CMK (cell line): ENCODE measurements at regions not wholly inside any gene's neighbourhood (a gene's known extent, or its start where the extent isn't known, plus 50 kb on each side); places are given as distances from the start of the nearest gene placed in this dataset.

Experiments used
- DNase-seq: peaks from one replicate; pipeline ENCODE4 v3.0.0-alpha.2; 2010; ENCODE audit warnings: low read depth

DNA sequence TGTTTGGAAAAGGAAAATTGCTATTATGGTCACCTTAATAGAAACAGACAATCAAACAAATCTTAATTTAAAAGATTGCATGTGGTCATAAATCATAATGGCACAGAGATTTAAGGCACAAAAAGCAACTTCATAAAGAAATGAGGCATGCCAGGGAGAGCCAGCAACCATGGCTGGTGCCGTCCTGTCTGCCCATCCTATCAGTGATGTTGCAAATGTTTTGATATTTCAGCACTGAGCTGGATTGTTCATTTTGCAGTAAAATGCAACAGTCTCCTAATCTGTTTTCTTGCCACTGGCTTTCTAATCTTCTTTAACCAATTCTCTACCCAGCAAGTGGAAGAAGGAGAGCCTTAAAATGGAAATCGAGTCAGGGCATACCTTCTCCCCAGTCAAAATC is 249.8 kb downstream of the SAMD5 start:
- DNase-seq: no peak

- DNase-seq: no peak
Measured at GRCh38 chr6:147759093-147759492, 250.6 kb downstream of the SAMD5 start.

DNA sequence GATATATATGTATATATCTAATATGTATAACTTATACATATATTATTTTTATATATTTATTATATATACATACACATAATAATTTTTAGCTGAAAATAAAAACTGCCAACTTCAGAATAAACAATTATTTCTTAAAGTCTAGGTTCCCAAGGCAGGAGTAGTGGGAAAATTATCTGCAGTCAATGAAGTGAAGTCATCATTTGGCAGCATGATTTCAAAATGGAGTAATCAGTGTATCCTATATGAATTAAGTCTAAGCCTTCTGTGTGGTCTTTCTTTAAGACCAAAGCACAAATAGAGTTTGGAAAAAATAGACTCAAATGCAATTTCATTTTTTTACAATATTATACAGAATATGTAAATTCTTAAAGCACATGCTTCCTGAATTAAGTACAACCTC is 251.0 kb downstream of the SAMD5 start:
- no peak for DNase-seq

- no peak for DNase-seq
Measured at GRCh38 chr6:147765541-147765940, 257.1 kb downstream of the SAMD5 start.

- no peak for DNase-seq
Measured at GRCh38 chr6:147768969-147769368, 260.5 kb downstream of the SAMD5 start.

DNA sequence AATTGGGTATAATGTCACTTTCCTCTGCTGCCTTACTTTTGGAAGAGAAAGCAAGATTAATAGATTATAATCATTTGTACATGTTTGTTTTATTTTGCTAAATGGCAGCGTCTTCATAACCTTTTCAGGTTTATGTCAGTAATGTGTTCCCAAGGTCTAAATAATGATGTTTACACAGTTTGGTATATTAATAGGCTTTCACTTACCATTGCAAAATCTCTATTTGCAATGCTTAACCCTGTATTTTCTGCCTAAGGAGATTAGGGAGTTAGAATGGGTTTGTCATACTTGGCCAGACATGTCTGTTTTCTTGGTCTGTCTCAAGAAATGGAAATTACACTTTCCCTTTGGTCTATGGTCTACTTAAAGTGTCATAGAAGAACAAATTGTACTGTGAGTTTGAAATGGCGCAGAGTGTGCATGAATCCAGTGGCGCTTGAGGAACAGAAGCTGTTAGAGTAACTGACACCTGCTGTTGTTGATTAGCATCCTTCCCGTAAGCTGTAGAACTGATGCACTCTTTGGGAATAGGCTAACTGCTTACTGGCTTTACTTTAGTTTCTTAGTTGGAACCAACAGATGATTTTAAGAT is 261.1 kb downstream of the SAMD5 start:
- DNase-seq: no peak

- DNase-seq: no peak
Measured at GRCh38 chr6:147770221-147770620, 261.7 kb downstream of the SAMD5 start.

DNA sequence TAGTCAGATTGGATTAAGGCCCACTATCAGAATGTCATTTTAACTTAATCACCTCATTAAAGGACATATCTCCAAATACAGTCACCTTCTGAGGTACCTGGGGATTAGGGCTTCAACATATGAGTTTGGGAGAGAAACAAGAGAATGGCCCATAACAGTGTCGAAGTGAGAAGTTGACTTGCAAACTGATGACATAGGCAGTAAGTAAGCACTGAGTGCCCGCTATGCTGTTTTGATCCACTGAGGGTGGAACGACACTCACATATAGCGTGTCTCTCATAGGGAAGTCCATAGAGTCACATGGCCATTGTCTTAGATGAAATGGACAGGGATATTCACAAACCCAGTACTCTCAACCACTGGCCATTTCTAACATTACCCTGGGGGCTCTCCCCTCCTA is 264.2 kb downstream of the SAMD5 start:
- DNase-seq: no peak

DNA sequence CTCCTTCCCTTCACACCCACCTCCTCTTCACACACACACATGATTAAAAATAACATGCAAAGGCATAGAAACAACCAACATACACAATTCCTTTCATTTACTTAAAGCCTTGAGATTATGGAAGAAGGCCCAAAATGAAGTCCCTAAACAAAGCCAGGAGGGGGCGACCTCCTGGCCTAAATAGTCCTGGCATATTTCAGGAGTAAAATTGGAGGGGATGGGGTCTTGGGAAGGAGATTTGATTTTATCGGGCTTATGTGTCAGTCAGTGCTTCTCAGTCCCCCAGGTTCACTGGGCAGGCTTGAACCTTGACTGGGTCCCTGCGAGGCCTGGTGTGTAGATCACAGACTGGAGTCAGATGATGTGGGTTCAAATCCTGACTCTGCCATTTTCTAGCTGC is 266.4 kb downstream of the SAMD5 start:
- no peak for DNase-seq

DNA sequence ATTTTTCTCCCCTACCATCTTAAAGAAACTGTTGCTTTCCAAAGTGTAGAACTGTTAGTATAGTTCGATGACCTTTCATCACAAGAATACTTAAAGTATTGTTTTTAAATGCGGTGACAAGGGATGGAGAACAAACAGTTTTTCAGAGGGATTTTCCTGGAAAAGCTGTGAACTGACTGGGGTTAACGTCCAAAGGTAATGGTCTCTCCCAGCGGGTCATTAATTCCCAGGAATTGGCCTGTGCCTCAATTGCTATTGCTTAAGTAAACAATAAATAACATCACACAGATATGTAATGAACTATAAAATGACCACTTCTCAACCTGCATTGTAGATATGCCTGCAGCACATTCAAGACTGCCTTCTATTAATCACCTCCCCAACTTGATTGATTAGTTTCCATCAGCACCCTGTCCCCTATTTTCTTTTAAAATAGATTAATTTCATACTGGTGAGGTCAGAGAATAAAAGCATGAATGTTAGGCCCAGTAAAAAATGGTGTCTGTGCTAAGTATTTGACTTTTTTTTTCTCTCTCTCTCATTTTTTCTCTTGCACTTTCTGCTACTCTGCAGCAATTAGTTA is 268.2 kb downstream of the SAMD5 start:
- no peak for DNase-seq

- DNase-seq: no peak
Measured at GRCh38 chr6:147779624-147780023, 271.1 kb downstream of the SAMD5 start.

DNA sequence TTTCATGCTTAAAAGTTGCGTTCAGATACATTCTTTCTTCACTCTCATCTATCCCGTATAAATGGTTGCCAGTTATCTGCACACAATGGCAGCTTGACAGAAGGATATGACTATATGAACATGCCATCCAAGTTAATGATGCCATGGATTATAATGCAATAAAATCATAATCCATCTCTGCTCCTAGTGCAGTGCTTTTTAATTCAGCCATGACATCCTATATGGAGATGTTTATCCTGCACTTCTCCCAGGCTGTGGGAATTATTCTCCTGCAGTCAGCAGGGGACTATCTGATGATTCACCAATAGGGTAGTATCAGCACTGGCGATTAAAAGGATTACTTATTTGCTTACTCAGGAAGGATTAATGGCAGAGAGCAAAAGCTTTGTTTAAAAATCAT is 273.8 kb downstream of the SAMD5 start:
- DNase-seq: no peak

- DNase-seq: no peak
Measured at GRCh38 chr6:147784371-147784770, 275.9 kb downstream of the SAMD5 start.

- DNase-seq: no peak
Measured at GRCh38 chr6:147787417-147787816, 278.9 kb downstream of the SAMD5 start.

DNA sequence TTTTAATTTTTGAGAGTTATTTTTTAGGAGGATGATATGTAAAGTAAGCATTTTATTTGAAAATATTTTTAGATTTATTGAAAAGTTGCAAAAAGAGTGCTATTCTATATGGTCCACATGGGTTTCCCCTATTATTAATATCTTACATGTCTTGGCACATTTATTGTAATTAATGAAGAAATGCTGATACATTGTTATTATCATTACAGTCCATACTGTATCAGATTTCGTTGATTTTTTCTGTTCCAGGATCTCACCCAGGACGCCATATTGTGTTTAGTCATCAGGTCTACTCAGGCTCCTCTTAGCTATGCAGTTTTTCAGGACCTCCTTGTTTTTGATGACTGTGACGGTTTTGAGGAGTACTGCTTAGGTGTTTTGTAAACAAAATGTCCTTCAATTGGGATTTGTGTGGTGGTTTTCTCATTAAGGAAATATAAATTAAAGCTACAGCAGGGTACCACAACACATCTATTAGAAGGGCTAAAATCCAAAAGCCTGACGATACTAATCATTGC is 281.0 kb downstream of the SAMD5 start:
- no peak for DNase-seq

DNA sequence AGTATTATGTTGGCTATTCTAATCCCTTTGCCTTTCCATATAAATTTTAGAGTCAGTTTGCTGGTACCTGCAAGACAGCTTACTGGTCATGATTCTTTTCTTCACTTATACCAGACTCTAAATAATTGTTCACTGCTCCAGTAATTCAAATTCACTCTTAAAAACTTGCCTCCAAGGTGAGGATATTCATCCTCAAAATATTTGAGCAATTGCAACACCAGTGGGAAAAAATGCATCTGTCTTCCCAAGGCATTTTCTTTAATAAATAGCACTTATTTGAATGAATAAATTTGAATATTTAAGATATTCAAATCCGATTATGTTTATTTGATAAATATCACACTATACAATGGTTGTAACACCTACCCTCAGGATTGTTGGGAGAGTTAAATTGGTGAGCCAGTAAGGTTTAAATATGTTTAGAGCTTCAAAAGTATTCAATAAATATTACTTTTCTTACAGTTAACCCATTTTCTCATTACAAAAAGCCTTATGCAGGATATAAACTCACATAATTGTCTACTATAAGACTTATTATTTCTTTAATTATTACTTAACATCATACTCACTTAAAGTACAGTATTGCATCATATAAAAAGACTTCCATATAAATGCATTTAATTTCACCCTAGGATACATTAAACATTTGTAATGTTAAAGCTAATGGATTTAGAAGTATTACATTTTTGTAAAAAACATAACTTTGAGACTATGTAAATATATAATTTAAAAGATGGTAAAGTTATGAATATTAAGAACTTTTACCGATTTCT is 285.6 kb downstream of the SAMD5 start:
- no peak for DNase-seq

- DNase-seq: no peak
Measured at GRCh38 chr6:147802459-147802858, 294.0 kb downstream of the SAMD5 start.

DNA sequence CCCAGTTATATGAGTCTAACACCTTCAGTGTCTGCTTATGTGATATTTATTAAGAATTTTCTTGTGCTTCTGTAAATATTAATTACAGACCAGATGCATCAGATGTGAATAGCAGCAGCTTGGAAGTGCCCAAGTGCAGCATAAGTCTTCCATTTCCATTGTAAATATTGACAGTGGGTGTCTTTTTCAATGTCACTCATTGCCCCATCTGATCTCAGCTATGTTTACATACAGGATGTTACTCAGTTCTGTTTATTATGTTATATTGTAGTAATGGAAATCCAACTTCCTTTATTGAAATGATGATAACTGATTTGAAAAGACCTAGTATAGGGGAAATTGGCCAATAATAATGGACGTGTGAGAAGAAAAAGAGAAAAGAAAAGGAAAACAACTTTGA is 296.7 kb downstream of the SAMD5 start:
- DNase-seq: no peak

DNA sequence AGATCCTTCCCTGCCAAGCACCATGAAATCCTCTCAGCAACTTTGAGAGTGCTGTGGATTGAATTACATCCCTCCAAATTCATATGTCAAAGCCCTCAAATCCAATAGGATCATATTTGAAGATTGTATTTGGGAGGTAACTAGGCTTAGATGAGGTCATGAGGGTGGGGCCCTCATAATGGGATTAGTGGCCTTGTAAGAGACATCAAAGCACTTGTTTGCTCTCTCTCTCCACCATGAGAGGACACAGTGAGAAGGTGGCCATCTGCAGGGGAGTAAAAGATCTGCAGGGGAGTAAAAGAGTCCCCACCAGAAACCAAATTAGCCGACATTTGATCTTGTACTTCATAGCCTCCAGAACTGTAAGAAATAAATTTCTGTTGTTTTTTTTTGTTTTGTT is 298.2 kb downstream of the SAMD5 start:
- no peak for DNase-seq

- no peak for DNase-seq
Measured at GRCh38 chr6:147808640-147809039, 300.1 kb downstream of the SAMD5 start.

DNA sequence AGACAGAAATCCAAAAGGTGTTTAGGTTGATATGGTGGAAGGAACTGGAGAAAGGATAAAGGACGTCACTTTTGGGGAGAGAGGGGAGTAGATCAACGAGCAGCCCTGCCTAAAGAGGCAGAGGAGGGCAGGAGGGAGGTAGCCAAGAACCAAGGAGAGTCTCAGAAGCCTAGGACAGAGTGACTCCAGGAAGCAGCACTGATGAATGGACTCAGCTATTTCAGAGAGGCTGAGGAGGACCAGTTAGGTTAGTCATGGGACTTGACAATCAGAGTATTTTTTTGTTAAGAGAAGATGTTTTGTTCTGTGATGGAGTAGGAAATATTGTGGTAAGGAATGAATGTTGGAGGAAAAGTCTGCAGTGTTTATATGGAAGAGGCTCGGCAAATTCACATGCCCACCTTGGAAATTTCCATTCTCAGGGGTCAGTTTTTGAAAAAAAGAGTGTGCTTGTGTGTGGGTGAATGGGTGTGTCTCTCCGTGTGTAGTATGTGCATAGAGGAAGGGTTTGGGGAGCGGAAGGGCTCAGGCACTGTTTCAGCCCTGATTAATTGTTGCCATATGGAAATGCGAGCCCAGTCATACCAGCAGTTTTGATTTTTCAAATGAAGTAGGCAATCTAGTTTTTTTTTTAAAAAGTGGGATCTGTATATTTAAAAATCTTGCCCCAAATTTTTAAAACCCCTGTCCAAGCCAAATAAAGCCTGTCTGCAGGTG is 303.6 kb downstream of the SAMD5 start:
- DNase-seq: no peak

DNA sequence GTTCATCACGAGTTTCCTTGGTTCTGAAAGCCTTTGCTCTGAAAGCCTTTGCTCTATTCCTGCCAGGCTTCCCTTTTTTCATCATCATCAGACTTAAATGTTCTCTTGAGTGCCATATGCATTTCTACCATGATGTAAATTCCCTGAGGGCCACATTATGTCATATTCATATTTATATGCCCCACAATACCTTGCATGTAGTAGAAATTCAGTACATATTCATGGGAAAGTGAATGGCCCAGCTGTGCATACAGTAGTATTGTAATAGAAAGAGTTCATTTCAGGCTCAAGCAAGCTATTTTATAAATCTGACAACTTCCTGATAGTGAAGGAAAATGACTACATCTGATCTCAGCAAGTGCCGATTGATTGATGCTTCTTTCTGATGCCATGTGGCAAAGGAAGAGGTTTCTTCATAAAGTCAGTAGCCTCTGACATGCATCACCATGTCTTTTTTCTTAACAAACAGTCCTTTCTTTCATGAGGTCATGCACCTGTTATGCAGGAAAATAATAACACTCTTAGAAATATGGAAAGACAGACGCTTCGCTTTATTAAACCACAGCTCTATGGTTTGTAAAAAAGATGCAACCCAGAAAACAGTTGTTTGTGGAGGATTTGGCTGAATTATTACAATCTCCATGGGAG is 308.7 kb downstream of the SAMD5 start:
- no peak for DNase-seq
